HG02884 (cell line): ENCODE measurements at regions not wholly inside any gene's neighbourhood (a gene's known extent, or its start where the extent isn't known, plus 50 kb on each side); places are given as distances from the start of the nearest gene placed in this dataset.
A peak's percentile ranks its signal among the peaks of the same experiment; 100 is the strongest.
"Not testable (repeated sequence)": the region's sequence is repeated elsewhere in the genome, so short reads cannot be mapped to it uniquely, and the experiment has no call there.

Experiments used
- ATAC-seq: cut with Tn5 transposase; IDR thresholded peaks from one replicate; pipeline ENCODE4 v1.9.1; 2021; ENCODE audit warnings: mild to moderate bottlenecking, moderate library complexity; ENCODE audit not compliant: unreplicated experiment

GRCh38 chr2:39875182-39875913, 96.3 kb upstream of the THUMPD2 start:
- ATAC-seq = no peak

- no peak for ATAC-seq
Measured at GRCh38 chr2:39874236-39874635, 95.2 kb upstream of the THUMPD2 start.

DNA sequence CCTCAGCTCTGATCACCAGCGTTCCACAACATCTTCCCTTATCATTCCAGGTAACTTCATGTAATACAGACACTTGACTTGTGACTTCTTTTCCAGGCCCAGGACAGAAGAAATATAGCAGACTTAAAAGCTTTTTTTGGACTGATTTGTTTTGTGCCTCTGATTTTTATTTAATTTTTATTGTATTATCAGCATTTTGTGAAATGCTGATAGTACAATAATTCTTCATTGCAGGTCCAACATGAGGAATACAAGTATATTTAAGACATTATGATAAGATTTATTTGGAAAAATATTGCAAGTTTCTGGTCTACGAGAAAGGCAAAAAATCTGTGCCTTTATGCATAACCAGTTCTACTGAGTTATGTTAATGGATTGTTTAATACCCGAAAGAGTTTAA, 94.5 kb upstream of the THUMPD2 start:
- no peak for ATAC-seq

- no peak for ATAC-seq
Measured at GRCh38 chr2:39872748-39873147, 93.7 kb upstream of the THUMPD2 start.

GRCh38 chr2:39871291-39871761, 92.3 kb upstream of the THUMPD2 start:
- ATAC-seq = no peak

DNA sequence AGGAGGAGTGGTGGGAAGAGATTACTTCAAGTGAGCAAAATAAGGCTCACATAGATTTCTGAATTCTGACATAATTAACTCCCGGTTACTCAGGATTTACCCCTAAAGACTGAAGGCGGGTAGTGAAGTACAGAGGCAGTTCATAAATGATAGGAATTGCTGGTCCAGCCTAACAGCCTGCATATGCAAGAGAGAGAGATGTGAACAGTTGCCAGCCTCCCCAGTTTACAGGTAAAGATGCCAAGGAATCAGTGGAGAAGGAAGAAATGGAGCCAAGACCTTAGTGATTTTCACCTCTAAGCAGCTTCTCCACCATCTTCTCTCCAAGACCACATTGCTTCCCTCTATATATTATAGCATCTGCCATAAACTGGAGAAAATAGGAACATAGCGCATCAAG, 91.8 kb upstream of the THUMPD2 start:
- ATAC-seq = no peak

DNA sequence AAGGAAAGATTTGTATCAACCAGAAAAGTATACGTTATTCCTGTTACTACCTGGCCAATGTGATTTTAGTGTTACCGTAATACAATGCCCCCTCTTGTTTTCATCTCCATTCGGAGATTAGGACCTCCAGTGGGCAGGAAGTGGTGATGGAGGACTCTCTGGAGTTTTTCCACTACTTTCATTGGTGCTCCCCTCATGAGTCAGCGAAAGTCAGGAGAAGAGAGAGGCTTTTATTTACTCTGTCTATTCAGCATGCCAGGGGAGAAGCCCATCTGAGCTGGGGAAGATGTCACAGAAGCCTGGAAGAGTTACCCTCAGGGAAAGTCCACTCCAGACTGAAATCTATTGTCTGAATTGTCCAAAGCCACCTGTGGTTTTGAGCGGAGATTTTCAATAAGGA, 88.2 kb upstream of the THUMPD2 start:
- no peak for ATAC-seq

DNA sequence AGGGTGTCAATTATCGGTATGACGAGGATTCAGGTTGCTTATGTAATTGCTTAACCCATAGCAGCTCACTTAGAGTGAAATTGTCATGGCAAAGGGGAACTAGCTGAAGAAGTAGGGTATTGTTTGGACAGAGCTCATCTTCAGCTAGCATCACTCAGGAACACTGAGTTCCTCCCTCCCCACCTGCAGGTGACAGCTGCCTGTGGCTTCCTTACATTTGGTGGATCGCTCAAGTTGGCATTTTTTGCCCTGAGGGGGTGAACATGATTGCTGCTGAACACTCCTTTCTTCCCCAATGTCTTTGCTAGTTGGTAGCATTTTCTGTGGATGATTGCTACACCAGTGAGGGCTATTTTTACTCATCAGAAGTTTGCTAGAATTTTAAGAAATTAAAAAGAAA, 86.7 kb upstream of the THUMPD2 start:
- no peak for ATAC-seq

DNA sequence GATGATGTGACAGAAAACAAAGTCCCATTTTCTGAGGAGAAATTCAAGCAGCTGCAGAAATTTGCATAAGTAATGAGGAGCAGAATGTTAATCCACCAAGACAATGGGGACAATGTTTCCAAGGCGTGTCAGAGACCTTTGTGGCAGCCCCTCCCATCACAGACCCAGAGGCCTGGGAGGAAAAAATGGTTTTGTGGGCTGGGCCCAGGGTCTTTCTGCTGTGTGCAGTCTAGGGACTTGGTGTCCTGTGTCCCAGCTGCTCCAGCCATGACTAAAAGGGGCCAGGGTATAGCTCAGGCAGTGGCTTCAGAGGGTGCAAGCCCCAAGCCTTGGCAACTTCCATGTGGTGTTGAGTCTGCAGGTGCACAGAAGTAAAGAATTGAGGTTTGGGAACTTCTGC, 84.6 kb upstream of the THUMPD2 start:
- ATAC-seq = not testable (repeated sequence)

DNA sequence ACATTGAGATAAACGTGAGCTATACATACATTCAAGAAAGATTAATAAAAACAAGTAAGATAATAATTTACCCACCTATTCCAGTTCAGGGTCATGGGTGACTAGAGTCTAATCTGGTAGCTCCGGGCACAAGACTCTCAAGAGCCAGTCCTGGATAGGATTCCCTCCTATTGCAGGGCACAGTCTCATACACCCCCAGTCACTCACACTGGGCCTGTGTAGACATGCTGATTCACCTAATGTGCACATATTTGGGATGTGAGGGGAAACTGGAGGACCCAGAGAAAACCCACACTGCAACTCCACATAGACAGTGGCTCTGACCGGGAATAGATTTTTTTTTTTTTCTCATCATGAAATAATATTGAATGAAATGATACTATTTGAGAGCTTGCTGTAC, 81.5 kb upstream of the THUMPD2 start:
- no peak for ATAC-seq

GRCh38 chr2:39858677-39859076, 79.6 kb upstream of the THUMPD2 start:
- ATAC-seq = no peak

- no peak for ATAC-seq
Measured at GRCh38 chr2:39855856-39856255, 76.8 kb upstream of the THUMPD2 start.

DNA sequence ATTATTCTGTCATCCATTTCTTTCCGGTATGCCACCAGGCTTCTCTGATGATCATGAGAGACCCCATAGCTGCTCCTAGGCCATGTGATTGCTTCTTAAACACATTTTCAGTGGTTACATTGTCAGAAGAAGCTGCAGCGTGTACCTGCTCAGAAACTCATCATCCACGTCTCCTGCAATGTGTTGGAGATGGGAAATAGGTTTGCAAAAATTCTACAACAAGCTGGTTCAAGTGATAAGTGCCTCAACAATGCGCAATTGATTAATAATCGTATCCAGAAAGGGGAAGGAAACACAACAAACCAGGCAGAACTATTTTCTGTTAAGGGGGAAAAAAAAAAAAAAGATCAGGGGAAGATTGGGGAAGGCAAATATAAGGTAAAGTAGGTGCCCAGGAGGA, 75.7 kb upstream of the THUMPD2 start:
- no peak for ATAC-seq

DNA sequence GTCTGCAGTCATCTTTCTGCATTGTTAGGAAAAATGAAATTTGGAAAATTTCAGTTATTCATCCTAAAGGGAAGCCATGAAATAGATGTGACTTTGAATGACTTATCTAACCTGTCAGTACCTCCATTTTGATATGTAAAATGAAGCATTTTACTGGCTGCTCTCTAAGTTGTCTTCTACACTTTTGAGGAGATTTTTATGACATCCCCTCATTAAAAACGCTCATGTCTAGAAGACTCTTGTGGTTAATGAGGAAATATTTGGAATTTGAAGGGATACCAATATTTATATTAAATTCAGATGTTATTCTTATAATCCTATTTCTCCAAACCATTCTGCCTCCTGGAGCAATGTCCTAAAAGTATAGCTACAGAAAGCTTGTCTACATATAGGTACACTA, 73.8 kb upstream of the THUMPD2 start:
- ATAC-seq = no peak

DNA sequence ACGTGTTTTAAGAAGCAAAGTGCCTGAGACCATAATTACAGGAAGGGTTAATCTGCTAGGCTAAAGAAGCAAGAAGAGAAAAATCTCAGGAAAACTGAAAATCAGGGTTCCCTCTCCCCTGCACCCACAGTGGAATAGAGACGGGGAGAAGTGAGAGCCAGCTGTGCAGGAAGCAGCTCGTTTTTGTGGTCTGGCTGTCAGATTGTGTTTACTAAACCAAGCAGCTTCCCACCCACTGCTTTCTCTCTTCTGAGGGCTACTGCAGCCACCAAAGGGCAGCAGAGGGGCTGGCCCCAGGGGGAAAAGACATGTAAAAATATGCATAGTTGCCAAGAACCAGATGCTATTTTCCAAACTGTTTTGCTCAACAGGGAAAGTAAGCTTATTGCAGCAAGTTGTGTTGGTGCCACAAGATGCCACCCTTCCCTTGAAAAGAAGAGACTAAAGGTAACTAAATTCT, 72.6 kb upstream of the THUMPD2 start:
- peak; percentile 97 for ATAC-seq

- peak; percentile 16 for ATAC-seq
Measured at GRCh38 chr2:39851251-39851650, 72.2 kb upstream of the THUMPD2 start.

- no peak for ATAC-seq
Measured at GRCh38 chr2:39849982-39850526, 71.0 kb upstream of the THUMPD2 start.

DNA sequence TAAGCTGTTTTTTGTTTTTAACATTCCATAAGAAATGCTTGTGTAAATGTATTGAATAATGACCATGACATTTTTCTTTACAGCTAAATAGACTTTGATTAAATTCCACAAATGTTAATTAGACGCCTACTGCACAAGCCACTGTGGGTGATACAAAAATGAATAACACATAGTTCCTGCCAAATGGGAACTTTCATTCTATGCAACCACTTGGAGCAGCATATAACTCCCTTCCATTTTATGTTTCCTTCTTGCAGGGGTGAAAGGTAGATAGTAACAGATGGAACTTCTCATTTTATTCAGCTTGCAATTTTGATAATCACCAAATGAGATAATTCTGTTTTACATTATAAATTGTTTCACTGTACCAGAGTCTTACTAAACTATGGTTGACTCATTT, 70.0 kb upstream of the THUMPD2 start:
- ATAC-seq = no peak

DNA sequence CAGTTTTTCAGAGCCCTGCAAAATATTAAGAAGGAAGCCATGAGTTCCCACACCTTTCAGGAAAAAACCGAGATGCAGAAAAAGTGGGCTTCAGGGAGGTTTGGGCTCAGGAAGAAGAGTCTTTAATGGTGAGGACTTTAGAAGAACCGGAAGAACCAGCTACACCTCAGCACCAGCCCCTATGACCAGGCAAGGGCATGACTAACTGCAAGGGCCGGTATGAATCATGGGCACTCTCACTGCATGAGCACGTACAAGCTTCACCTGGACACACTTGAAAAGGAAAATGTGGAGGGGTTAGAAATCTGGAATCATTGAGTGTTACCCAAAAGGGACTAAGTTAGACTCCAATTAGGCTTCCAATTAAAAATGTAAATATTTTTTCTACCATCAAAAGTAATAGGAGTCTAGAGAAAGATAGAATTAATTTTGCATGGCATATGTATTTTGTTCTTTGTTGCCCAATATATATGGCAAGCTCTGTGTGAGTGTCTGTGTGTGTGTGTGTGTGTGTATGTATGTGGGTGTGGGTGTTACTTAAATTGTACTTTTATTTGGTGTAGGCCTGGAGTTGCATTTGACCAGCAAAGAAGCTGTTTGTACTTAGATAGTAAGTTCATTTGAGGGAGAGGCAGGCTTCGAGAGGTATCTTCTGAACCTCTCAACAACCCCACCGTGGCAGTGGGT, 66.5 kb upstream of the THUMPD2 start:
- ATAC-seq = no peak

- ATAC-seq = no peak
Measured at GRCh38 chr2:39839261-39839848, 60.3 kb upstream of the THUMPD2 start.

- ATAC-seq = no peak
Measured at GRCh38 chr2:39838589-39838988, 59.5 kb upstream of the THUMPD2 start.
